Thyroid gland (tissue), 4 donors: ENCODE measurements at regions not wholly inside any gene's neighbourhood (a gene's known extent, or its start where the extent isn't known, plus 50 kb on each side); places are given as distances from the start of the nearest gene placed in this dataset.

Experiments
- POLR2A ChIP-seq, 2 donors: fragments of 450-650 bp; IDR thresholded peaks; one replicate each; pipeline ENCODE4 v1.6.1; 2017; ENCODE audit warnings: antibody characterized with exemption in 2 of 2, mild to moderate bottlenecking in 2 of 2, moderate library complexity in 1 of 2
- TF ChIP-seq, protein P1 (sequence below), 6 experiments: fragments of 200-600 bp in 3 of 6; fragments of 450-650 bp in 3 of 6; sonication (generic) in 3 of 6; IDR thresholded peaks; one replicate each; pipeline ENCODE4 v1.5.1; 2016 to 2019; ENCODE audit warnings: antibody characterized with exemption in 6 of 6, mild to moderate bottlenecking in 2 of 6, inconsistent platforms in 1 of 6, moderate library complexity in 1 of 6

GRCh38 chr21:28604946-28605537 lies 387.6 kb downstream of the LTN1 start:
- TF ChIP-seq, protein P1, sequence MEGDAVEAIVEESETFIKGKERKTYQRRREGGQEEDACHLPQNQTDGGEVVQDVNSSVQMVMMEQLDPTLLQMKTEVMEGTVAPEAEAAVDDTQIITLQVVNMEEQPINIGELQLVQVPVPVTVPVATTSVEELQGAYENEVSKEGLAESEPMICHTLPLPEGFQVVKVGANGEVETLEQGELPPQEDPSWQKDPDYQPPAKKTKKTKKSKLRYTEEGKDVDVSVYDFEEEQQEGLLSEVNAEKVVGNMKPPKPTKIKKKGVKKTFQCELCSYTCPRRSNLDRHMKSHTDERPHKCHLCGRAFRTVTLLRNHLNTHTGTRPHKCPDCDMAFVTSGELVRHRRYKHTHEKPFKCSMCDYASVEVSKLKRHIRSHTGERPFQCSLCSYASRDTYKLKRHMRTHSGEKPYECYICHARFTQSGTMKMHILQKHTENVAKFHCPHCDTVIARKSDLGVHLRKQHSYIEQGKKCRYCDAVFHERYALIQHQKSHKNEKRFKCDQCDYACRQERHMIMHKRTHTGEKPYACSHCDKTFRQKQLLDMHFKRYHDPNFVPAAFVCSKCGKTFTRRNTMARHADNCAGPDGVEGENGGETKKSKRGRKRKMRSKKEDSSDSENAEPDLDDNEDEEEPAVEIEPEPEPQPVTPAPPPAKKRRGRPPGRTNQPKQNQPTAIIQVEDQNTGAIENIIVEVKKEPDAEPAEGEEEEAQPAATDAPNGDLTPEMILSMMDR (IDR thresholded peaks at IDR 0.05) = no peak
- TF ChIP-seq POLR2A (IDR thresholded peaks at IDR 0.05) = no peak
